PC-9 (cell line): ENCODE measurements at regions not wholly inside any gene's neighbourhood (a gene's known extent, or its start where the extent isn't known, plus 50 kb on each side); places are given as distances from the start of the nearest gene placed in this dataset.

Source experiments
- BruUV-seq: library from RNA; stranded (reverse); fragments of 400-500 nt; replicated peaks from 2 replicates; lab custom pipeline; 2021; lab: Mats Ljungman, UMichigan
- CTCF ChIA-PET: fragments of 300-600 bp; sonication (Branson Sonifier 250); formaldehyde crosslinking; loops from one replicate; lab custom pipeline; 2022; ENCODE audit warnings: antibody characterized with exemption; lab: Charles Lee
- POLR2A ChIA-PET: fragments of 300-600 bp; sonication (Branson Sonifier 250); formaldehyde crosslinking; loops from one replicate; lab custom pipeline; 2022; ENCODE audit warnings: antibody characterized with exemption; ENCODE audit not compliant: unreplicated experiment; lab: Charles Lee
- DNase-seq, 2 experiments: peaks; one replicate each; pipeline versions ENCODE4 v3.0.0 to v3.0.0-alpha.2; 2015 to 2022; ENCODE audit warnings: mixed read lengths in 1 of 2
- H2AFZ ChIP-seq: fragments of 200-600 bp; sonication (generic); 2 replicates; pipeline ENCODE4 v1.8.1; 2017; ENCODE audit warnings: antibody characterized with exemption
- H3F3A ChIP-seq: fragments of 200-600 bp; sonication (generic); 2 replicates; pipeline ENCODE4 v1.8.1; 2017; ENCODE audit warnings: antibody characterized with exemption, mild to moderate bottlenecking, low read depth; ENCODE audit not compliant: insufficient read depth
- H3K27ac ChIP-seq: fragments of 200-600 bp; sonication (generic); 2 replicates; pipeline ENCODE4 v1.6.1; 2016; ENCODE audit warnings: mixed run types
- H3K27me3 ChIP-seq: fragments of 200-600 bp; sonication (generic); 2 replicates; pipeline ENCODE4 v1.6.1; 2016; ENCODE audit warnings: low read depth, mixed run types; ENCODE audit not compliant: insufficient read depth
- H3K36me3 ChIP-seq: fragments of 200-600 bp; sonication (generic); 2 replicates; pipeline ENCODE4 v1.6.1; 2016; ENCODE audit warnings: low read depth, mixed run types
- H3K4me1 ChIP-seq: fragments of 200-600 bp; sonication (generic); replicated peaks from 2 replicates; pipeline ENCODE4 v1.6.1; 2016; ENCODE audit warnings: mixed run types; ENCODE audit not compliant: insufficient read depth
- H3K4me2 ChIP-seq: fragments of 200-600 bp; sonication (generic); 2 replicates; pipeline ENCODE4 v1.6.1; 2017; ENCODE audit warnings: mixed run types
- H3K4me3 ChIP-seq: fragments of 200-600 bp; sonication (generic); 2 replicates; pipeline ENCODE4 v1.6.1; 2016; ENCODE audit warnings: mixed run types
- H3K79me2 ChIP-seq: fragments of 200-600 bp; sonication (generic); 2 replicates; pipeline ENCODE4 v1.6.1; 2017; ENCODE audit warnings: low read depth, mixed run types
- H3K9me2 ChIP-seq: fragments of 200-600 bp; sonication (generic); 2 replicates; pipeline ENCODE4 v1.8.1; 2017; ENCODE audit warnings: mild to moderate bottlenecking; ENCODE audit not compliant: insufficient read depth
- H3K9me3 ChIP-seq: fragments of 200-600 bp; sonication (generic); 2 replicates; pipeline ENCODE4 v1.8.1; 2016; ENCODE audit warnings: low read depth; ENCODE audit not compliant: insufficient read depth
- H4K20me1 ChIP-seq: fragments of 200-600 bp; sonication (generic); 2 replicates; pipeline ENCODE4 v1.8.1; 2017; ENCODE audit not compliant: insufficient read depth
- EZH2 ChIP-seq: fragments of 200-600 bp; sonication (generic); IDR thresholded peaks from 2 replicates; pipeline ENCODE4 v1.8.0; 2017; ENCODE audit warnings: antibody characterized with exemption, low read depth
- intact Hi-C: fragments of 100-400 bp; cut with micrococcal nuclease; formaldehyde crosslinking; loops from one replicate; pipeline ENCODE4 v1.10.0; 2022; ENCODE audit not compliant: unreplicated experiment
- TF ChIP-seq, protein P1 (sequence below): fragments of 200-600 bp; sonication (generic); conservative IDR thresholded peaks from 2 replicates; pipeline ENCODE4 v1.6.1; 2017; ENCODE audit warnings: mixed run types, antibody characterized with exemption, mild to moderate bottlenecking, moderate library complexity

DNA sequence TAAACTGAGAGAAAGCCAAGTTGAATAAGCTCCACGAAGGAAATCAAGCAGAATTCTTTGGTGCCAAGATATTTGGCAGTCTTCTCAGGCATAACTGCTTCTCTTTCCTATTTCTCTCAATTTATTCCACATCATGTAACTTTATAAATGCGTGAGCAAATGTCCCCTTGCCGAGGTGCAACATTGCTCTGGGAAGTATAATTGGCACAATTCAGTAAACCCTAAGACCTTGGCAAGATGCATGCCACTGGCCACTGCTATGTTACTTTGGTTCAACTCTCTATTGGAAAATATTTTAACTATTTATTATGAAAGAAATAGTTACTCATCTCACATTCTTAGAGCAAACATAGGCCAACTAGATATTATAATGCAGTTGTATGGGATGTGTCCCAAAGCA lies 170.2 kb downstream of the SUCNR1 start:
- no peaks in the 10 kb centered on the region for H3K36me3 ChIP-seq
- H3K9me2 ChIP-seq = no peaks in the 10 kb centered on the region
- BruUV-seq = no TSS peak
- peaks cover 4% of the 10 kb centered on the region for H3K9me3 ChIP-seq
- no peak overlapping the region for H3K27ac ChIP-seq
- H3K4me3 ChIP-seq = no peak overlapping the region
- no peak overlapping the region for H3K4me2 ChIP-seq
- intact Hi-C loops = no loop called here
- H3K79me2 ChIP-seq = no peaks in the 10 kb centered on the region
- no peaks in the 10 kb centered on the region for H3F3A ChIP-seq
- no peaks in the 10 kb centered on the region for H3K27me3 ChIP-seq
- no peak overlapping the region for H2AFZ ChIP-seq
- CTCF ChIA-PET = no interaction called here
- TF ChIP-seq EZH2 = no peak
- TF ChIP-seq, protein P1, sequence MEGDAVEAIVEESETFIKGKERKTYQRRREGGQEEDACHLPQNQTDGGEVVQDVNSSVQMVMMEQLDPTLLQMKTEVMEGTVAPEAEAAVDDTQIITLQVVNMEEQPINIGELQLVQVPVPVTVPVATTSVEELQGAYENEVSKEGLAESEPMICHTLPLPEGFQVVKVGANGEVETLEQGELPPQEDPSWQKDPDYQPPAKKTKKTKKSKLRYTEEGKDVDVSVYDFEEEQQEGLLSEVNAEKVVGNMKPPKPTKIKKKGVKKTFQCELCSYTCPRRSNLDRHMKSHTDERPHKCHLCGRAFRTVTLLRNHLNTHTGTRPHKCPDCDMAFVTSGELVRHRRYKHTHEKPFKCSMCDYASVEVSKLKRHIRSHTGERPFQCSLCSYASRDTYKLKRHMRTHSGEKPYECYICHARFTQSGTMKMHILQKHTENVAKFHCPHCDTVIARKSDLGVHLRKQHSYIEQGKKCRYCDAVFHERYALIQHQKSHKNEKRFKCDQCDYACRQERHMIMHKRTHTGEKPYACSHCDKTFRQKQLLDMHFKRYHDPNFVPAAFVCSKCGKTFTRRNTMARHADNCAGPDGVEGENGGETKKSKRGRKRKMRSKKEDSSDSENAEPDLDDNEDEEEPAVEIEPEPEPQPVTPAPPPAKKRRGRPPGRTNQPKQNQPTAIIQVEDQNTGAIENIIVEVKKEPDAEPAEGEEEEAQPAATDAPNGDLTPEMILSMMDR = no peak
- H3K4me1 ChIP-seq = 0 out of 2 replicates have a peak, but pooled peaks cover 8% of the 10 kb centered on the region
- POLR2A ChIA-PET = no interaction called here
- no peak for DNase-seq
- H4K20me1 ChIP-seq = no peaks in the 10 kb centered on the region

DNA sequence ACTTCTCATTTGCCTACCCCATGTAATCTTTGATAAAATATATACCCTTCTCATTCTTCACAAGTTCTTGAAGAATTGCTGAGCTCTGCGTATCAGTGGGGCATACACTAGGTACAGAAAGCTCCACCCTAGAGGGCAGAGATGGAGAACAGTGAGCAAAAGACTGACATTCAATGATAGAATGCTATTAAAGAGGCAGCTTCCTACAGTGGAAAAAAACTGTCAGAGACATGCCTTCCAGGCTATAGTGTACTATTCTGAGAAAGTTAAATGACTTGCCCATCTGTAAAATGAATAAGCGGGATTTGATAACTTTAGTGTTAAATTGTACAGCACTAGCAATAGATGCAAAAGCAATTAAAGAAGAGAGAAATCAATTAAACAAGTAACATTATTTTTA lies 172.8 kb downstream of the SUCNR1 start:
- Histone ChIP-seq H4K20me1 (no peaks in the 10 kb centered on the region), H3F3A (no peaks in the 10 kb centered on the region), H3K27me3 (no peaks in the 10 kb centered on the region), H3K27ac (no peak overlapping the region), H3K9me3 (no peaks in the 10 kb centered on the region), H3K36me3 (no peaks in the 10 kb centered on the region), H3K9me2 (no peaks in the 10 kb centered on the region), H2AFZ (no peak overlapping the region), H3K79me2 (no peaks in the 10 kb centered on the region), H3K4me1 (no peaks in the 10 kb centered on the region), H3K4me2 (no peak overlapping the region), H3K4me3 (no peak overlapping the region)
- TF ChIP-seq, protein P1 = no peak
- no peak for TF ChIP-seq EZH2
- BruUV-seq = no TSS peak
- intact Hi-C loops = no loop called here
- no peak for DNase-seq
- ChIA-PET POLR2A (no interaction called here), CTCF (no interaction called here)

DNA sequence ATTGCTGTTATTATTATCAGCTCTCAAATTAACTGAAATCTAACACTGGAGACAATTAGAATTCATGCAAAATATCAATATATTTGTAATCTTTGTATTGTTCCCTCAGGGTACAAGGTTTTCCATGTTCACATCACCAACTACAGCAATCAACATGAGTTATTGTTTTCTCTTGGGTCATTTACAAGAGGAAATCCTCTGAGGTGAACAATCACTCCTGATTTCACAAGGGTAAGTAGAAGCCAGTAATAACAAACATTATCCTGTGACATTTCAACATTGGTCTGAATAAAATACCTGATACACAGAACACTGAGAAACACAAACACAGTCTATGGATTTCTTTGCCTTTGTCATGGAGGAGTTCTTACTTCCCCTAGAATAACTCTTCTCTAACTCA lies 174.0 kb downstream of the SUCNR1 start:
- no peaks in the 10 kb centered on the region for H3K27me3 ChIP-seq
- BruUV-seq = no TSS peak
- H2AFZ ChIP-seq = no peak overlapping the region
- H3K4me1 ChIP-seq = no peaks in the 10 kb centered on the region
- no peak overlapping the region for H3K4me3 ChIP-seq
- ChIA-PET CTCF (no interaction called here), POLR2A (no interaction called here)
- no peak overlapping the region for H3K27ac ChIP-seq
- H3K36me3 ChIP-seq = no peaks in the 10 kb centered on the region
- DNase-seq = peak in 1 of 2 experiments; percentile 50
- no peaks in the 10 kb centered on the region for H3K9me2 ChIP-seq
- no peaks in the 10 kb centered on the region for H3F3A ChIP-seq
- H3K9me3 ChIP-seq = no peaks in the 10 kb centered on the region
- no peaks in the 10 kb centered on the region for H4K20me1 ChIP-seq
- H3K4me2 ChIP-seq = no peak overlapping the region
- TF ChIP-seq, protein P1 = no peak
- TF ChIP-seq EZH2 = no peak
- intact Hi-C loops = no loop called here
- H3K79me2 ChIP-seq = no peaks in the 10 kb centered on the region
